ENCODE measurements at regions not wholly inside any gene's neighbourhood (a gene's known extent, or its start where the extent isn't known, plus 50 kb on each side); places are given as distances from the start of the nearest gene placed in this dataset.

DNA sequence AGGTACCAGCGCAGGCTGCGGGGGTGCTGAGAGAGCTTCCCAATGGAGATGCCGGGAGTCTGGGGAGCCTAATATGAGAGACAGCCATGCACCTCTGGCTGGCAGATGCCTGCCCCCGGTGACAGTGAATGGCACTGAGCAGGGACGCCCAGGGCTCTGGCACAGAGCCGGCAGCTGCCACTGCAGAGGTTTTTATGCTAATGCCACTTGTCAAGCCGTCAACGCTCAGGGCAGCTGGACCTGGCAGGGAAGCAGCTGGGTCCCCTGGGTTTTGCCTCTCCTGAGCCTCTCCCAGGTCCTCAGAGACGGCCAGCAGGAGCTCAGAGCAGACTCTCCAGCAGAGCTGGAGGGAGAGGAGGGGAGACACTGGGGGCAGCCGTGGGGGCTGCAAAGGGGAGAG is 573.6 kb downstream of the BUD13 start:
- TF ChIP-seq CTCF (IDR thresholded peaks at IDR 0.05; ENCODE audit: low read length), result no peak
- TF ChIP-seq EZH2 (IDR thresholded peaks at IDR 0.05; ENCODE audit: borderline replicate concordance, low read length), result no peak

Measured in OCI-LY1 (cell line).